Upper lobe of left lung (tissue), 4 donors: ENCODE measurements at regions not wholly inside any gene's neighbourhood (a gene's known extent, or its start where the extent isn't known, plus 50 kb on each side); places are given as distances from the start of the nearest gene placed in this dataset.

Experiments
- POLR2A ChIP-seq, 4 donors: fragments of 450-650 bp; IDR thresholded peaks; one replicate each; pipeline ENCODE4 v1.5.1; 2016 to 2017; ENCODE audit warnings: antibody characterized with exemption in 4 of 4, mild to moderate bottlenecking in 2 of 4
- TF ChIP-seq, protein P1 (sequence below), 6 experiments: fragments of 450-650 bp in 4 of 6; fragments of 200-600 bp in 2 of 6; sonication (generic) in 2 of 6; IDR thresholded peaks; one replicate each; pipeline ENCODE4 v1.5.1; 2016 to 2019; ENCODE audit warnings: antibody characterized with exemption in 6 of 6

DNA sequence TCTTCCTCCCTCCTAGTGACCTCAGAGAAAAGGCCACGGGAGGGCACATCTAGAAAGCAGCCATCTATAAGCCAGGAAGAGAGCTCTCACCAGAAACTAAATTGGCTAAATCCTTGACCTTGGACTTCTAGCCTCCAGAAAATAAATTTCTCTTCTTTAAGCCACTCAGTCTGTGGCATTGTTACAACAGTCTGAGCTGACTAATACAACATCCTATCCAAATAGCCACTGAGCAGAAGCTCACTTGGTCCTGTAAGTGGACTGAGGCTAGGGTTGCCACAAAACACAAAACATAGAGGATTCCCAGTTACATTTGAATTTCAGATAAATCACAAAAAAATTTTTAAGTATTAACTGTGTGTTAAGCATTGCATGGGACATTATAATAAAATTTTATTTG is 383.4 kb downstream of the MLLT3 start:
- TF ChIP-seq, protein P1, sequence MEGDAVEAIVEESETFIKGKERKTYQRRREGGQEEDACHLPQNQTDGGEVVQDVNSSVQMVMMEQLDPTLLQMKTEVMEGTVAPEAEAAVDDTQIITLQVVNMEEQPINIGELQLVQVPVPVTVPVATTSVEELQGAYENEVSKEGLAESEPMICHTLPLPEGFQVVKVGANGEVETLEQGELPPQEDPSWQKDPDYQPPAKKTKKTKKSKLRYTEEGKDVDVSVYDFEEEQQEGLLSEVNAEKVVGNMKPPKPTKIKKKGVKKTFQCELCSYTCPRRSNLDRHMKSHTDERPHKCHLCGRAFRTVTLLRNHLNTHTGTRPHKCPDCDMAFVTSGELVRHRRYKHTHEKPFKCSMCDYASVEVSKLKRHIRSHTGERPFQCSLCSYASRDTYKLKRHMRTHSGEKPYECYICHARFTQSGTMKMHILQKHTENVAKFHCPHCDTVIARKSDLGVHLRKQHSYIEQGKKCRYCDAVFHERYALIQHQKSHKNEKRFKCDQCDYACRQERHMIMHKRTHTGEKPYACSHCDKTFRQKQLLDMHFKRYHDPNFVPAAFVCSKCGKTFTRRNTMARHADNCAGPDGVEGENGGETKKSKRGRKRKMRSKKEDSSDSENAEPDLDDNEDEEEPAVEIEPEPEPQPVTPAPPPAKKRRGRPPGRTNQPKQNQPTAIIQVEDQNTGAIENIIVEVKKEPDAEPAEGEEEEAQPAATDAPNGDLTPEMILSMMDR (IDR thresholded peaks at IDR 0.05) = no peak
- no peak for TF ChIP-seq POLR2A (IDR thresholded peaks at IDR 0.05)
